CD4-positive, alpha-beta memory T cell (primary cell): ENCODE measurements at regions not wholly inside any gene's neighbourhood (a gene's known extent, or its start where the extent isn't known, plus 50 kb on each side); places are given as distances from the start of the nearest gene placed in this dataset.

Source experiments
- CTCF ChIA-PET: fragments of 350-600 bp; sonication (Branson Sonifier 250); formaldehyde crosslinking; loops from one replicate; lab custom pipeline; 2021; ENCODE audit warnings: inconsistent platforms; ENCODE audit not compliant: partially characterized antibody; lab: Charles Lee
- POLR2A ChIA-PET: fragments of 350-600 bp; sonication (Branson Sonifier 250); formaldehyde crosslinking; loops from one replicate; lab custom pipeline; 2021; ENCODE audit not compliant: partially characterized antibody; lab: Charles Lee
- DNase-seq, 5 donors: peaks; one replicate each; pipeline versions ENCODE4 v3.0.0 to v3.0.0-alpha.2; 2020 to 2022; ENCODE audit warnings: mixed read lengths in 1 of 5
- H3K27ac ChIP-seq: one replicate; pipeline ENCODE4 v1.7.0; 2013; ENCODE audit warnings: low read depth, low read length
- H3K27me3 ChIP-seq: 2 replicates; pipeline ENCODE4 v1.7.0; 2013; ENCODE audit warnings: mild to moderate bottlenecking, low read length, moderate library complexity; ENCODE audit not compliant: insufficient read depth
- H3K36me3 ChIP-seq: 2 replicates; pipeline ENCODE4 v1.7.0; 2013; ENCODE audit warnings: mild to moderate bottlenecking, low read length, moderate library complexity; ENCODE audit not compliant: insufficient read depth
- H3K4me1 ChIP-seq: 2 replicates; pipeline ENCODE4 v1.7.0; 2013; ENCODE audit warnings: mild to moderate bottlenecking, low read length, moderate library complexity; ENCODE audit not compliant: insufficient read depth
- H3K4me3 ChIP-seq, 2 donors: one replicate each; pipeline ENCODE4 v1.7.0; 2013; ENCODE audit warnings: low read length in 2 of 2, mild to moderate bottlenecking in 1 of 2
- H3K9me3 ChIP-seq, 2 donors: one replicate each; pipeline ENCODE4 v1.7.0; 2013; ENCODE audit warnings: low read length in 2 of 2, control low read depth in 1 of 2; ENCODE audit not compliant: control insufficient read depth in 1 of 2
- H3K27ac Mint-ChIP-seq, 7 donors: one replicate each; pipeline ENCODE4 v1.8.0; 2020 to 2021; ENCODE audit warnings: mixed read lengths in 7 of 7, mild to moderate bottlenecking in 6 of 7, inconsistent platforms in 3 of 7, moderate library complexity in 3 of 7
- H3K27me3 Mint-ChIP-seq, 2 donors: one replicate each; pipeline ENCODE4 v1.8.0; 2020 to 2021; ENCODE audit warnings: mixed read lengths in 2 of 2
- H3K36me3 Mint-ChIP-seq, 2 donors: one replicate each; pipeline ENCODE4 v1.8.0; 2020 to 2021; ENCODE audit warnings: mixed read lengths in 2 of 2, inconsistent platforms in 1 of 2, mild to moderate bottlenecking in 1 of 2
- H3K4me1 Mint-ChIP-seq, 4 donors: one replicate each; pipeline ENCODE4 v1.8.0; 2020 to 2021; ENCODE audit warnings: mixed read lengths in 4 of 4, mild to moderate bottlenecking in 1 of 4
- H3K4me3 Mint-ChIP-seq, 8 donors: one replicate each; pipeline ENCODE4 v1.8.0; 2020 to 2021; ENCODE audit warnings: mixed read lengths in 8 of 8, mild to moderate bottlenecking in 7 of 8, moderate library complexity in 6 of 8, inconsistent platforms in 3 of 8
- H3K9me3 Mint-ChIP-seq, 8 donors: one replicate each; pipeline ENCODE4 v1.8.0; 2020 to 2021; ENCODE audit warnings: mixed read lengths in 8 of 8, mild to moderate bottlenecking in 5 of 8, inconsistent platforms in 3 of 8, moderate library complexity in 1 of 8
- intact Hi-C: fragments of 100-400 bp; cut with micrococcal nuclease; formaldehyde crosslinking; loops from one replicate; pipeline ENCODE4 v1.15.1; 2023

DNA sequence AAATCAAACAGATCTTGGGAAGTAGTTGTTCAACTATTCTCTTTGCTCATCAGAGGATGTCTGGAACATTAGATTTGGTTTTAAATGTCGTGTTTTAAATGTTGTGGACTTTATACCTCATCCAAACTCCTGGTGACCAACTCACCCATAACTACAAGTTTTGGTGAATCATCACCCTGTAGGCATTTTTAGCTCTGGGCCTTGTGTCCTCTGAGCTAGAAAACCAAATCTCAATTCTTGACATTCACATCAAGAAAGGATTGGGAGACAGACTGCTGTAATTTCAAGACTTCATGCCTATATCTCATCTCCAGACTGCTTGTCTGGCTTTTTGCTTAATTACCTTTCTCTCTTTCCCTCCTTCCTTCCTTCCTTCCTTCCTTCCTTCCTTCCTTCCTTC, 228.5 kb upstream of the ROBO2 start:
- H3K9me3 Mint-ChIP-seq = peaks cover 0 to 21% (median 7%) of the 10 kb centered on the region in 8 donors
- no peaks in the 10 kb centered on the region for H3K27me3 Mint-ChIP-seq
- Histone ChIP-seq H3K27ac (no peak overlapping the region), H3K4me3 (no peak overlapping the region), H3K27me3 (no peaks in the 10 kb centered on the region), H3K9me3 (no peaks in the 10 kb centered on the region), H3K4me1 (no peaks in the 10 kb centered on the region), H3K36me3 (no peaks in the 10 kb centered on the region)
- intact Hi-C loops = no loop called here
- ChIA-PET CTCF (no interaction called here), POLR2A (no interaction called here)
- no peak overlapping the region for H3K4me3 Mint-ChIP-seq
- H3K27ac Mint-ChIP-seq = no peak overlapping the region
- no peaks in the 10 kb centered on the region for H3K36me3 Mint-ChIP-seq
- H3K4me1 Mint-ChIP-seq = no peaks in the 10 kb centered on the region
- DNase-seq = no peak

DNA sequence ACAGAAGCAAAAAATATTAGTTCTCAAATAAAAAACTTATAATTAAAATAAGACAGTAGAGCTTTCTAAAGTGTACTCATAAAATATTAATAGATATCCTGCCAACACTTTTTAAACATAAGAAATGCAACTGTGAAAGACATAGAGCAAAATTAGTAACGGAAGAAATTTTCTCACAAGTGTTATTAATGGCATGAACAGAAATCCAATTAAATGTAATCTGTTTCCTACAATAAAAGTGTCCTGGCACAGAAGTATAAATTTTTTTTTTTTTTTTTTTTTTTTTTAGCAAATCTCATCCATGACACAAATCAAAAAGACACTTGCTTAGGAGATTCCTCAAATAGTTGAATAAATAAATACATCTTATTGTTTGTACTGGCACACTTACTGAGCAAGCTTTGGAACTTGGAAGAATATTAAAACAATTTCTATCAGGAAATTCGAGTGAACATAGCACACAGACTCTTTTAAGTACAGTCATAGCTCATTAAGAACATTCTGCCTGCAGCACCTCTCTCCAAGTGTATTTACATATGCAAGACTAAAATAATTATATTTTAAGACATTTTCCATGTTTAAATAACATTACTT, 227.2 kb upstream of the ROBO2 start:
- intact Hi-C loops = no loop called here
- Mint-ChIP-seq H3K27ac (no peak overlapping the region), H3K27me3 (no peaks in the 10 kb centered on the region), H3K4me3 (no peak overlapping the region), H3K36me3 (no peaks in the 10 kb centered on the region), H3K9me3 (peaks cover 0 to 21% (median 11%) of the 10 kb centered on the region in 8 donors), H3K4me1 (no peaks in the 10 kb centered on the region)
- Histone ChIP-seq H3K36me3 (no peaks in the 10 kb centered on the region), H3K4me1 (no peaks in the 10 kb centered on the region), H3K27ac (no peak overlapping the region), H3K4me3 (no peak overlapping the region), H3K9me3 (no peaks in the 10 kb centered on the region), H3K27me3 (no peaks in the 10 kb centered on the region)
- DNase-seq = no peak
- POLR2A ChIA-PET = no interaction called here
- CTCF ChIA-PET = no interaction called here

DNA sequence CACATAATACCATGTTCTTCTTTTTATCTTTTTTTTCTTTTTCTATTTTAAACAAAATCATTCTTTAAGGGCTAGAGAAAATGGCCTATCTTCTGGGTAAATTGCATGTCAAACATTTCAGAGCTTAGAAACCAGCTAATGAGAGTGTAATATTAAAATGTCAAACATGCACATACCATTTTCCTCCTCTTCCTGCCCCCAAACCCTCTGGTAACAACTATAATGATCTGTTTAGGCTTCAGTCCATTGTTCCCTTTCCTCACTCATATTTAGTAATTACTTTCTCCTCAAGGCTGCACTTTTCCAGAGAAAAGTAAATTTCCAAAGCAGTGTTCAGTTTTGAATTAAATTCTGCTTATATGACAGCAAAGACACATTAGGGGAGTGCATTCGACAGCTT, 224.3 kb upstream of the ROBO2 start:
- no peaks in the 10 kb centered on the region for H3K9me3 ChIP-seq
- H3K4me3 ChIP-seq = no peak overlapping the region
- H3K36me3 ChIP-seq = no peaks in the 10 kb centered on the region
- intact Hi-C loops = no loop called here
- DNase-seq = no peak
- H3K4me1 Mint-ChIP-seq = no peaks in the 10 kb centered on the region
- POLR2A ChIA-PET = no interaction called here
- H3K27me3 ChIP-seq = no peaks in the 10 kb centered on the region
- no peaks in the 10 kb centered on the region for H3K27me3 Mint-ChIP-seq
- H3K27ac Mint-ChIP-seq = no peak overlapping the region
- H3K9me3 Mint-ChIP-seq = peaks cover 2 to 20% (median 14%) of the 10 kb centered on the region in 8 donors
- no peak overlapping the region for H3K4me3 Mint-ChIP-seq
- no peaks in the 10 kb centered on the region for H3K4me1 ChIP-seq
- no peak overlapping the region for H3K27ac ChIP-seq
- no peaks in the 10 kb centered on the region for H3K36me3 Mint-ChIP-seq
- CTCF ChIA-PET = no interaction called here

DNA sequence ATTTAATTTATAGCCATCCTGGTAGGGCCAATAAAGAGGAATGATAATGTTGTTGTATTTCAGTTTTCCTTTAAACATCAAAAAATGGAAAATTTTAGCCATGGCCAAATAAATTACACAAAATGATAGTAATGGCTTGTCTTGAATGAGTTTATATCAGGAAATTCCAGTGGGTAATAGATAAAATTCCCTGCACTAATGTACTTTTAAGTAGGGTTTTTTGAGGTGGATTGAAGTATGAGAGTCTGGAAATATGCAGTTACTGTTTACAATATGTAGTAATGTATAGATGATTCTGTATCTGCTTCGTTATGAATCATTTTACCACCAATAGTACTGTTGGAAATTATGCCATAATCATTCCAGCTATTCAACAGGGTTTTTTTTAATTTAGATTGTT, 219.4 kb upstream of the ROBO2 start:
- H3K27me3 Mint-ChIP-seq = no peaks in the 10 kb centered on the region
- H3K9me3 ChIP-seq = no peaks in the 10 kb centered on the region
- H3K27ac Mint-ChIP-seq = no peak overlapping the region
- H3K27ac ChIP-seq = no peak overlapping the region
- no peak overlapping the region for H3K4me3 ChIP-seq
- no peaks in the 10 kb centered on the region for H3K4me1 Mint-ChIP-seq
- DNase-seq = no peak
- intact Hi-C loops = no loop called here
- H3K4me1 ChIP-seq = no peaks in the 10 kb centered on the region
- H3K36me3 ChIP-seq = no peaks in the 10 kb centered on the region
- H3K36me3 Mint-ChIP-seq = no peaks in the 10 kb centered on the region
- no peak overlapping the region for H3K4me3 Mint-ChIP-seq
- no peaks in the 10 kb centered on the region for H3K27me3 ChIP-seq
- ChIA-PET CTCF (no interaction called here), POLR2A (no interaction called here)
- H3K9me3 Mint-ChIP-seq = peaks cover 2 to 20% (median 12%) of the 10 kb centered on the region in 8 donors

DNA sequence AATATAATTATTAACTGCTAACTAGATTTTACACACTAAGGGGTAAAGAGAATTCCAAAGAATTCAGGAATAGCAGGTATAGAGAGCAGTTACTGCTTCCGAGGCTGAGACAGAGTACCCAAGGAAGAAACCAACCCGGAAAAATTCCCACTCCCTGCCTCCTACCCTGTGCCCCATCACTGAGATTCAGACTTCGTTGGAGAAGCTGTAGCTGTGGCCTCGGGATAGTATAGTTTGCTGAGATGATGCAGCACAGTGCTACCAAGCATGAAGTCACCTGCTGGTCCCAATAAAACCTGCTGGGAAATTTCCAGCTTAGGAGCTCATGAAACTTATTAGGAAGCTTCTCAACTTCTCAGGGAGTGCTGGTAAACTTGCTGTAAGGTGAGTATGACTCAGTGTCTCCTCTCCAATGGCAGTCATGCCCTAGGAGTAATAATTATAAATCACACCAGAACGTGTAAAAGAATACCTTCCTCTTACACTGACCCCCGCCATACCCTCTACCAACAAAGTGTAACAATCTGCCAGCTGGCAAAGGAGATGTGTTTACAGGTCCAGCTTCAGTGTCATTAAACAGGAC, 215.2 kb upstream of the ROBO2 start:
- Mint-ChIP-seq H3K4me3 (no peak overlapping the region), H3K27me3 (no peaks in the 10 kb centered on the region), H3K27ac (no peak overlapping the region), H3K36me3 (no peaks in the 10 kb centered on the region), H3K9me3 (peaks cover 2 to 7% (median 5%) of the 10 kb centered on the region in 8 donors), H3K4me1 (no peaks in the 10 kb centered on the region)
- Histone ChIP-seq H3K9me3 (no peaks in the 10 kb centered on the region), H3K4me3 (no peak overlapping the region), H3K27me3 (no peaks in the 10 kb centered on the region), H3K27ac (no peak overlapping the region), H3K4me1 (no peaks in the 10 kb centered on the region), H3K36me3 (no peaks in the 10 kb centered on the region)
- ChIA-PET POLR2A (no interaction called here), CTCF (no interaction called here)
- no peak for DNase-seq
- intact Hi-C loops = no loop called here

- ChIA-PET CTCF (no interaction called here), POLR2A (no interaction called here)
- H3K4me1 Mint-ChIP-seq = no peaks in the 10 kb centered on the region
- H3K9me3 Mint-ChIP-seq = peaks cover 2 to 15% (median 10%) of the 10 kb centered on the region in 8 donors
- no peaks in the 10 kb centered on the region for H3K36me3 ChIP-seq
- no peak overlapping the region for H3K27ac Mint-ChIP-seq
- DNase-seq = no peak
- no peaks in the 10 kb centered on the region for H3K4me1 ChIP-seq
- no peaks in the 10 kb centered on the region for H3K36me3 Mint-ChIP-seq
- no peaks in the 10 kb centered on the region for H3K27me3 ChIP-seq
- no peaks in the 10 kb centered on the region for H3K9me3 ChIP-seq
- no peaks in the 10 kb centered on the region for H3K27me3 Mint-ChIP-seq
- no peak overlapping the region for H3K4me3 Mint-ChIP-seq
- no peak overlapping the region for H3K4me3 ChIP-seq
- H3K27ac ChIP-seq = no peak overlapping the region
- intact Hi-C loops = no loop called here
These were observed 213.0 kb upstream of the ROBO2 start for GRCh38 chr3:76826861-76827260.

DNA sequence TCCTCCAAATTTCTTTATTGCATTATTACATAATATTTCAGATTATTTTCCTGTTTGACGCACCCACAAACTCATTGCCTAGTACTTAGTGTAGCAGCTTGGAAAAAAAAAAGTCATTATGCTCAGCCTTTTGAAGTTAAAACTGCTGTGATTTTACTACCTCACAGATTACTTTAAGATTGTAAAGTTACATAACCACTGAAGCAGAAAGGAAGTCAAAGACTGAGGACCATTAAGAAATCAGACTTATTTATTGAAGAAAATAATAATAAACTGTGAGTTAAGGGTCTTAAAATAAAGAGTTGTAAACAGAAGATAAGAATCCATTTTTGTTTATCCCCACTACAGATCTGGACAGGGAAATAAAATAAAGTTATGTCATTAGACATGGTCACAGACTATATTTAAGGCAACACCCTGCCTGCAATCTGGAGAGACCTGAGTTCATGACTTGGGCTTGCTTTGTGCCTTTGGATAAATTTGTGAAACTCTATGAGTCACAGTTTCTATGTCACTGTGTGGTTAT, 212.1 kb upstream of the ROBO2 start:
- no peaks in the 10 kb centered on the region for H3K4me1 ChIP-seq
- DNase-seq = no peak
- H3K27me3 ChIP-seq = no peaks in the 10 kb centered on the region
- H3K27me3 Mint-ChIP-seq = no peaks in the 10 kb centered on the region
- H3K9me3 Mint-ChIP-seq = peaks cover 2 to 20% (median 14%) of the 10 kb centered on the region in 8 donors
- H3K27ac Mint-ChIP-seq = no peak overlapping the region
- ChIA-PET CTCF (no interaction called here), POLR2A (no interaction called here)
- no peaks in the 10 kb centered on the region for H3K9me3 ChIP-seq
- no peaks in the 10 kb centered on the region for H3K36me3 Mint-ChIP-seq
- H3K4me3 Mint-ChIP-seq = no peak overlapping the region
- H3K36me3 ChIP-seq = no peaks in the 10 kb centered on the region
- H3K4me1 Mint-ChIP-seq = no peaks in the 10 kb centered on the region
- no peak overlapping the region for H3K4me3 ChIP-seq
- intact Hi-C loops = no loop called here
- H3K27ac ChIP-seq = no peak overlapping the region
